ENCODE measurements at regions not wholly inside any gene's neighbourhood (a gene's known extent, or its start where the extent isn't known, plus 50 kb on each side); places are given as distances from the start of the nearest gene placed in this dataset.
"Not testable (repeated sequence)": the region's sequence is repeated elsewhere in the genome, so short reads cannot be mapped to it uniquely, and the experiment has no call there.

GRCh38 chr10:85477979-85478378 is 888.6 kb downstream of the GRID1 start:
- ChIA-PET POLR2A (no interaction called here), CTCF (no interaction called here)
- no peak for TF ChIP-seq FOXA1 (IDR thresholded peaks at IDR 0.05)
- no peak for TF ChIP-seq ARNT (IDR thresholded peaks at IDR 0.05)
- no peak for TF ChIP-seq FOXK2 (IDR thresholded peaks at IDR 0.05)
- TF ChIP-seq SUZ12 (IDR thresholded peaks at IDR 0.05), result no peak
- no peak for TF ChIP-seq BHLHE40 (IDR thresholded peaks at IDR 0.05; ENCODE audit: borderline replicate concordance)
- TF ChIP-seq, protein P1, sequence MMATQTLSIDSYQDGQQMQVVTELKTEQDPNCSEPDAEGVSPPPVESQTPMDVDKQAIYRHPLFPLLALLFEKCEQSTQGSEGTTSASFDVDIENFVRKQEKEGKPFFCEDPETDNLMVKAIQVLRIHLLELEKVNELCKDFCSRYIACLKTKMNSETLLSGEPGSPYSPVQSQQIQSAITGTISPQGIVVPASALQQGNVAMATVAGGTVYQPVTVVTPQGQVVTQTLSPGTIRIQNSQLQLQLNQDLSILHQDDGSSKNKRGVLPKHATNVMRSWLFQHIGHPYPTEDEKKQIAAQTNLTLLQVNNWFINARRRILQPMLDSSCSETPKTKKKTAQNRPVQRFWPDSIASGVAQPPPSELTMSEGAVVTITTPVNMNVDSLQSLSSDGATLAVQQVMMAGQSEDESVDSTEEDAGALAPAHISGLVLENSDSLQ (IDR thresholded peaks at IDR 0.05), result no peak
- no peak for TF ChIP-seq ZNF384 (IDR thresholded peaks at IDR 0.05)
- no peak for TF ChIP-seq NFRKB (IDR thresholded peaks at IDR 0.05)
- no peak for TF ChIP-seq TARDBP (IDR thresholded peaks at IDR 0.05)
- TF ChIP-seq HDGF (IDR thresholded peaks at IDR 0.05; ENCODE audit: borderline replicate concordance), result no peak
- no peak for TF ChIP-seq CTBP1 (IDR thresholded peaks at IDR 0.05; ENCODE audit: borderline replicate concordance)
- TF ChIP-seq FOXM1 (IDR thresholded peaks at IDR 0.05; ENCODE audit: borderline replicate concordance), result no peak
- TF ChIP-seq SP1 (IDR thresholded peaks at IDR 0.05), result no peak
- no peak for TF ChIP-seq ELF4 (IDR thresholded peaks at IDR 0.05)
- no peak for TF ChIP-seq LEF1 (IDR thresholded peaks at IDR 0.05; ENCODE audit: borderline replicate concordance)
- TF ChIP-seq L3MBTL2 (conservative IDR thresholded peaks at IDR 0.05), result no peak
- no peak for DNase-seq (ENCODE audit: extremely low spot score)

DNA sequence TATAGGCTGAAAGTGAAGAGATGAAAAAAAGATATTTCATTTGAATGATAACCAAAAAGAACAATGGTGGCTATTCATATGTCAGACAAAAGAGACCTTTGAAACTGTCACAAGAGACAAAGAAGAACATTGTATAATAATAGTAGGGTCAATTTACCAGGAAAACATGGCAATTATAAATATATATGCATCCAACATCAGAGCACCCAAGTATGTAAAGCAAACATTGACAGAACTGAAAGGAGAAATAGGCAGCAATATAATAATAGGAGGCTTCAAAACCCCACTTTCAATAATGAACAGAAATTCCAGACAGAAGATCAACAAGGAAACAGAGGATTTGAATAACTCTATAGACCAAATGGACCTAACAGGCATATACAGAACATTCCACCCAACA is 876.2 kb downstream of the GRID1 start:
- POLR2A ChIA-PET, result no interaction called here
- TF ChIP-seq, protein P1 (IDR thresholded peaks at IDR 0.05), result no peak
- TF ChIP-seq FOXK2 (IDR thresholded peaks at IDR 0.05), result no peak
- TF ChIP-seq CTBP1 (IDR thresholded peaks at IDR 0.05; ENCODE audit: borderline replicate concordance), result no peak
- TF ChIP-seq ARNT (IDR thresholded peaks at IDR 0.05), result no peak
- TF ChIP-seq L3MBTL2 (conservative IDR thresholded peaks at IDR 0.05), result no peak
- no peak for TF ChIP-seq ELF4 (IDR thresholded peaks at IDR 0.05)
- no peak for TF ChIP-seq TARDBP (IDR thresholded peaks at IDR 0.05)
- no peak for TF ChIP-seq LEF1 (IDR thresholded peaks at IDR 0.05; ENCODE audit: borderline replicate concordance)
- no peak for TF ChIP-seq SP1 (IDR thresholded peaks at IDR 0.05)
- TF ChIP-seq HDGF (IDR thresholded peaks at IDR 0.05; ENCODE audit: borderline replicate concordance), result no peak
- no peak for TF ChIP-seq SUZ12 (IDR thresholded peaks at IDR 0.05)
- no peak for TF ChIP-seq FOXA1 (IDR thresholded peaks at IDR 0.05)
- TF ChIP-seq BHLHE40 (IDR thresholded peaks at IDR 0.05; ENCODE audit: borderline replicate concordance), result no peak
- TF ChIP-seq NFRKB (IDR thresholded peaks at IDR 0.05), result no peak
- no peak for DNase-seq (ENCODE audit: extremely low spot score)
- CTCF ChIA-PET, result no interaction called here

- TF ChIP-seq L3MBTL2 (conservative IDR thresholded peaks at IDR 0.05) (no peak), LEF1 (IDR thresholded peaks at IDR 0.05; ENCODE audit: borderline replicate concordance) (no peak), FOXA1 (IDR thresholded peaks at IDR 0.05) (no peak)
- TF ChIP-seq, protein P1 (IDR thresholded peaks at IDR 0.05), result no peak
- ChIA-PET POLR2A (no interaction called here), CTCF (no interaction called here)
- no peak for DNase-seq (ENCODE audit: extremely low spot score)
These were observed 874.9 kb downstream of the GRID1 start for GRCh38 chr10:85491652-85492051.

DNA sequence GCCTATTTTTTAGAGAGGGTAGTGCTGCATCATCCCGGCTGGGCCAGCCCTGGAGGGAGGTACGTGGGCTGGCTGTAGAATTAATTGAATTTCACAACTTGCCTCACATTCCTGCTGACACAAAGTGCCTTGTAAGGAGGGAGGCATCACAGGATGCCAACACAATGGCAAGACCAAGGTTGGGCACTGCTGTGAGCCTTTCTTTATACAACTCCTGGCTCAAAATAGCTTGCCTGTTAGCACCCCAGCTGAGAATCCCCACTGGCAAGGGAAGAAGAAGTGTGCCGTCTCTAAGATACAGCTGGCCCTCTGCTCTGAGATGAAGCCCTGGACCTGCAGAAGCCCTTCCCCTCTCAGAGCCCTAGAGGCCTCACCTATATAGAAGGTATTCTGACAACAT is 873.9 kb downstream of the GRID1 start:
- TF ChIP-seq FOXA1 (IDR thresholded peaks at IDR 0.05) (no peak), L3MBTL2 (conservative IDR thresholded peaks at IDR 0.05) (no peak), CTBP1 (IDR thresholded peaks at IDR 0.05; ENCODE audit: borderline replicate concordance) (no peak), FOXK2 (IDR thresholded peaks at IDR 0.05) (no peak), ZNF384 (IDR thresholded peaks at IDR 0.05) (no peak), TARDBP (IDR thresholded peaks at IDR 0.05) (no peak)
- TF ChIP-seq, protein P1 (IDR thresholded peaks at IDR 0.05), result no peak
- POLR2A ChIA-PET, result no interaction called here
- no peak for DNase-seq (ENCODE audit: extremely low spot score)
- CTCF ChIA-PET, result no interaction called here

- ChIA-PET POLR2A (no interaction called here), CTCF (no interaction called here)
- TF ChIP-seq HDGF (IDR thresholded peaks at IDR 0.05; ENCODE audit: borderline replicate concordance) (no peak), FOXA1 (IDR thresholded peaks at IDR 0.05) (no peak), ELF4 (IDR thresholded peaks at IDR 0.05) (no peak), FOXM1 (IDR thresholded peaks at IDR 0.05; ENCODE audit: borderline replicate concordance) (no peak), SP1 (IDR thresholded peaks at IDR 0.05) (no peak), ARNT (IDR thresholded peaks at IDR 0.05) (no peak), ZNF384 (IDR thresholded peaks at IDR 0.05) (no peak), CTBP1 (IDR thresholded peaks at IDR 0.05; ENCODE audit: borderline replicate concordance) (no peak), BHLHE40 (IDR thresholded peaks at IDR 0.05; ENCODE audit: borderline replicate concordance) (no peak), LEF1 (IDR thresholded peaks at IDR 0.05; ENCODE audit: borderline replicate concordance) (no peak), L3MBTL2 (conservative IDR thresholded peaks at IDR 0.05) (no peak), SUZ12 (IDR thresholded peaks at IDR 0.05) (no peak), FOXK2 (IDR thresholded peaks at IDR 0.05) (no peak), TARDBP (IDR thresholded peaks at IDR 0.05) (no peak)
- TF ChIP-seq, protein P1 (IDR thresholded peaks at IDR 0.05), result no peak
- DNase-seq (ENCODE audit: extremely low spot score), result no peak
These were observed 872.9 kb downstream of the GRID1 start for GRCh38 chr10:85493703-85494102.

DNA sequence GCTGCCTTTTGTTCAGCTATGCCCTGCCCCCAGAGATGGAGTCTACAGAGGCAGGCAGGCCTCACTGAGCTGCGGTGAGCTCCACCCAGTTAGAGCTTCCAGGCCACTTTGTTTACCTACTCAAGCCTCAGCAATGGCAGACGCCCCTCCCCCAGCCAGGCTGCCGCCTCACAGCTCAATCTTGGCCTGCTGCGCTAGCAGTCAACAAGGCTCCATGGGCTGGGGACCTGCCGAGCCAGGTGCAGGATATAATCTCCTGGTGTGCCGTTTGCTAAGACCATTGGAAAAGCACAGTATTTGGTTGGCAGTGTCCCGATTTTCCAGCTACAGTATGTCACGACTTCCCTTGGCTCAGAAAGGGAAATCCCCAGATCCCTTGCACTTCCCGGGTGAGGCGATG is 862.0 kb downstream of the GRID1 start:
- DNase-seq (ENCODE audit: extremely low spot score); POLR2A ChIA-PET: not testable (repeated sequence)
- CTCF ChIA-PET, result interaction anchor here (1.2 kb wide), 1 partner anchor 10 kb away, joined by 4 read pairs; no protein-coding TSS in a partner anchor

Measured in HEK293T (cell line).